Loucy (cell line): ENCODE measurements at regions not wholly inside any gene's neighbourhood (a gene's known extent, or its start where the extent isn't known, plus 50 kb on each side); places are given as distances from the start of the nearest gene placed in this dataset.
"Not testable (repeated sequence)": the region's sequence is repeated elsewhere in the genome, so short reads cannot be mapped to it uniquely, and the experiment has no call there.

ENCODE experiments used
- H2AFZ ChIP-seq: fragments of 200-600 bp; sonication (generic); 2 replicates; pipeline ENCODE4 v1.6.0; 2016; ENCODE audit warnings: antibody characterized with exemption, mild to moderate bottlenecking, low read length, moderate library complexity
- H3F3A ChIP-seq: fragments of 200-600 bp; 2 replicates; pipeline ENCODE4 v1.6.0; 2016; ENCODE audit warnings: antibody characterized with exemption, low read depth, mild to moderate bottlenecking
- H3K27me3 ChIP-seq: fragments of 200-600 bp; sonication (generic); 2 replicates; pipeline ENCODE4 v1.6.1; 2014; ENCODE audit warnings: low read length, mild to moderate bottlenecking; ENCODE audit not compliant: insufficient read depth, poor library complexity, severe bottlenecking
- H3K36me3 ChIP-seq: fragments of 200-600 bp; sonication (generic); 2 replicates; pipeline ENCODE4 v1.6.1; 2016; ENCODE audit warnings: low read length; ENCODE audit not compliant: insufficient read depth
- H3K4me1 ChIP-seq: fragments of 200-600 bp; sonication (generic); 2 replicates; pipeline ENCODE4 v1.5.1; 2014; ENCODE audit warnings: low read length, mild to moderate bottlenecking; ENCODE audit not compliant: insufficient read depth, poor library complexity, severe bottlenecking
- H3K4me2 ChIP-seq: fragments of 200-600 bp; sonication (generic); 2 replicates; pipeline ENCODE4 v1.6.0; 2014; ENCODE audit warnings: antibody characterized with exemption, low read length, low read depth, mild to moderate bottlenecking; ENCODE audit not compliant: poor library complexity, severe bottlenecking
- H3K4me3 ChIP-seq: fragments of 200-600 bp; sonication (generic); 2 replicates; pipeline ENCODE4 v1.5.1; 2014; ENCODE audit warnings: low read length, mild to moderate bottlenecking, mixed read lengths; ENCODE audit not compliant: poor library complexity, severe bottlenecking
- H3K79me2 ChIP-seq: fragments of 200-600 bp; sonication (generic); 2 replicates; pipeline ENCODE4 v1.6.1; 2014; ENCODE audit warnings: low read length; ENCODE audit not compliant: insufficient read depth
- H3K9ac ChIP-seq: fragments of 200-600 bp; sonication (generic); 2 replicates; pipeline ENCODE4 v1.6.0; 2014; ENCODE audit warnings: mild to moderate bottlenecking, low read depth, low read length, moderate library complexity; ENCODE audit not compliant: poor library complexity, severe bottlenecking
- H3K9me2 ChIP-seq: fragments of 200-600 bp; sonication (generic); replicated peaks from 2 replicates; pipeline ENCODE4 v1.6.1; 2016; ENCODE audit warnings: low read depth, low read length, mixed read lengths
- H3K9me3 ChIP-seq: fragments of 200-600 bp; sonication (generic); 2 replicates; pipeline ENCODE4 v1.6.1; 2014; ENCODE audit warnings: mild to moderate bottlenecking, antibody characterized with exemption, low read length, low read depth; ENCODE audit not compliant: insufficient read depth
- H4K20me1 ChIP-seq: fragments of 200-600 bp; sonication (generic); 2 replicates; pipeline ENCODE4 v1.6.0; 2014; ENCODE audit warnings: antibody characterized with exemption, low read length, mild to moderate bottlenecking; ENCODE audit not compliant: insufficient read depth, poor library complexity, severe bottlenecking
- CTCF ChIP-seq: fragments of 200-600 bp; sonication (generic); conservative IDR thresholded peaks from 2 replicates; pipeline ENCODE4 v1.5.1; 2014; ENCODE audit warnings: mild to moderate bottlenecking, antibody characterized with exemption, low read length
- EZH2phosphoT487 ChIP-seq: fragments of 200-600 bp; IDR thresholded peaks from 2 replicates; pipeline ENCODE4 v1.6.1; 2018; ENCODE audit warnings: antibody characterized with exemption, mild to moderate bottlenecking, moderate library complexity, borderline replicate concordance

- H3K9me3 ChIP-seq, result no peaks in the 10 kb centered on the region; the same call in 1 of the 2 replicates
- no peaks in the 10 kb centered on the region; the same call in 1 of the 2 replicates for H3K9me2 ChIP-seq
- no peak overlapping the region for H3K4me3 ChIP-seq
- no peaks in the 10 kb centered on the region for H3K36me3 ChIP-seq
- no peak overlapping the region for H2AFZ ChIP-seq
- no peak overlapping the region for H3K4me2 ChIP-seq
- TF ChIP-seq CTCF (no peak), EZH2phosphoT487 (no peak)
- no peaks in the 10 kb centered on the region for H3K27me3 ChIP-seq
- H4K20me1 ChIP-seq, result no peaks in the 10 kb centered on the region
- H3F3A ChIP-seq, result no peaks in the 10 kb centered on the region
- no peaks in the 10 kb centered on the region for H3K79me2 ChIP-seq
- no peaks in the 10 kb centered on the region for H3K4me1 ChIP-seq
- no peak overlapping the region for H3K9ac ChIP-seq
Observed at GRCh38 chr6:86765211-86765610, 172.1 kb upstream of the HTR1E start.

- not testable (repeated sequence) for H3K79me2 ChIP-seq, H3K4me2 ChIP-seq, H3F3A ChIP-seq, H3K27me3 ChIP-seq, H4K20me1 ChIP-seq, H3K36me3 ChIP-seq, H3K4me3 ChIP-seq, H3K9me2 ChIP-seq, H3K9me3 ChIP-seq, H3K9ac ChIP-seq, H3K4me1 ChIP-seq, H2AFZ ChIP-seq
Observed at GRCh38 chr6:86759953-86760352, 177.4 kb upstream of the HTR1E start.

GRCh38 chr6:86756640-86757229 lies 180.6 kb upstream of the HTR1E start:
- H3K9me3 ChIP-seq, result no peaks in the 10 kb centered on the region
- no peaks in the 10 kb centered on the region for H3K27me3 ChIP-seq
- H4K20me1 ChIP-seq, result no peaks in the 10 kb centered on the region
- H3K79me2 ChIP-seq, result no peaks in the 10 kb centered on the region
- H3K9me2 ChIP-seq, result no peaks in the 10 kb centered on the region
- H3K4me3 ChIP-seq, result no peak overlapping the region
- no peaks in the 10 kb centered on the region for H3K36me3 ChIP-seq
- no peak overlapping the region for H2AFZ ChIP-seq
- TF ChIP-seq CTCF, result no peak
- no peak for TF ChIP-seq EZH2phosphoT487
- no peak overlapping the region for H3K4me2 ChIP-seq
- H3K9ac ChIP-seq, result no peak overlapping the region
- H3F3A ChIP-seq, result no peaks in the 10 kb centered on the region
- H3K4me1 ChIP-seq, result no peaks in the 10 kb centered on the region

GRCh38 chr6:86744048-86744447 lies 193.3 kb upstream of the HTR1E start:
- H3K79me2 ChIP-seq, result no peaks in the 10 kb centered on the region
- no peaks in the 10 kb centered on the region for H3K4me1 ChIP-seq
- no peaks in the 10 kb centered on the region for H3K27me3 ChIP-seq
- H3K9ac ChIP-seq, result no peak overlapping the region
- no peak overlapping the region for H3K4me2 ChIP-seq
- H3K9me2 ChIP-seq, result no peaks in the 10 kb centered on the region
- H3K9me3 ChIP-seq, result no peaks in the 10 kb centered on the region
- no peaks in the 10 kb centered on the region for H3K36me3 ChIP-seq
- H3F3A ChIP-seq, result no peaks in the 10 kb centered on the region
- TF ChIP-seq EZH2phosphoT487 (no peak), CTCF (no peak)
- H4K20me1 ChIP-seq, result no peaks in the 10 kb centered on the region
- H2AFZ ChIP-seq, result no peak overlapping the region
- H3K4me3 ChIP-seq, result no peak overlapping the region
